Stimulated activated CD8-positive, alpha-beta memory T cell treated with anti-CD3 and anti-CD28 coated beads, Interleukin-15, amount 100 ng/mL, for 48 hours (primary cell): ENCODE measurements at regions not wholly inside any gene's neighbourhood (a gene's known extent, or its start where the extent isn't known, plus 50 kb on each side); places are given as distances from the start of the nearest gene placed in this dataset.
"Not testable (repeated sequence)": the region's sequence is repeated elsewhere in the genome, so short reads cannot be mapped to it uniquely, and the experiment has no call there.

Source experiments
- DNase-seq, 2 donors: peaks; one replicate each; pipeline ENCODE4 v3.0.0-alpha.2; 2020; ENCODE audit warnings: low read depth in 2 of 2

DNA sequence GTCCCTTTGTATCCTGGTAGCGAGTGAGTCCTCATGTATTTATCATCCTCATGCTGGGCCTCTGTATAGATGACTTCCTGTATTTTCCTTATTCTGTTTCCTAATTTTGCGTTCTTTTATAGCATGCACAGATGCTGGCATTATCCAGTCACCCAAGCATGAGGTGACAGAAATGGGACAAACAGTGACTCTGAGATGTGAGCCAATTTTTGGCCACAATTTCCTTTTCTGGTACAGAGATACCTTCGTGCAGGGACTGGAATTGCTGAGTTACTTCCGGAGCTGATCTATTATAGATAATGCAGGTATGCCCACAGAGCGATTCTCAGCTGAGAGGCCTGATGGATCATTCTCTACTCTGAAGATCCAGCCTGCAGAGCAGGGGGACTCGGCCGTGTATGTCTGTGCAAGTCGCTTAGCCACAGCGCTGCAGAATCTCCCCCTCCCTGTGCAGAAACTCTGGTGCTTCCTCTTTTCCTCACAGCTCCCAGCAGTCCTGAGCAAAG, 183.1 kb upstream of the PRSS58 start:
- DNase-seq, result no peak

DNA sequence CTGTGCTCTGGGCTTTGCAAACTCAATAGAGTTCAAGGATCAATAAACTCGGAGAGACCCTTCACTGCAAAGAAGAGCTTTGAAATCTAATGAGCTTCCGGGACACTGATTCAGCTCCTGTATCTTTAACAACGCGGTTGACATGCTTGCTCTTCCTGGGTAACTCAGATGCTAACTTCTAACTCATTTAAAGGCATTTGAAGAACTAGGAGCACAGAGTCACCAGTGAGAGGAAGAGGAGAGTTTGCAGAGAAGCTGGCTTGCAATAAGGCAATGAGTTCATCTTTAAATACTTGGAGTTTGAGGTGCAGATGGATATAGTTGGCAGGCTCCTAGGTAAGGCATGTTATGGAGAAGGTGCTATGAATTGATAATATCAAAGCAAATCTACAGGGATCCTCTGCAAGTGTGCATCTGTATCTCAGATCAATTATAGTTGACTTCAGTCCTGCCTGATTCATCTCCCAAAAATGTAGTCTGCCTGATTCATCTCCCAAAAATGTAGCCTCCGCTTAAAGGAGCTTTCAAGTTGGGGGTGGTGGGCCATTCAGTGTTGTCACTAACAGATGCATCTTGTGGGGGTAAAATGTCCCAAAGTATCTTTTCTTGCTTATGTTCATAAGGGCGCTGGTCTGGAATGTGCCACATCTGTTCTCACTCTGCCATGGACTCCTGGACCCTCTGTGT, 182.5 kb upstream of the PRSS58 start:
- no peak for DNase-seq

DNA sequence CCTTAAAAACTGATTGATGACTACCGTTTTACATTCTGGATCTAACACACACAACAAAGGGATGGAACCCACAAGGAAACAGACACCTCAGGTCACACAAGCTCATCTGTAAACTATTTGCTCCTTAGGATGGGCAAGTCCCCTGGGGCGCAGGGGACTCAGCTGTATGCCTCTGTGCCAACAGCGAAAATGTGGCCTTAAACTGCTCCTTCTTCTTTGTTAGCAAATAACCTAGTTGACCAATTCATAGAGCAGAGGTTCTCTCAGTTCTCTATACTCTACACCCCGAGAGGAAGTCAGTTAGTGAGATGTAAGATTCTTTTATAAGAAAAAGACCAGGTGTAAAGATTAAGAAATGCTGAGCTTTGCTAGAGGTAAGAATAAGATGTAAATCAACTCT, 181.9 kb upstream of the PRSS58 start:
- no peak for DNase-seq

DNA sequence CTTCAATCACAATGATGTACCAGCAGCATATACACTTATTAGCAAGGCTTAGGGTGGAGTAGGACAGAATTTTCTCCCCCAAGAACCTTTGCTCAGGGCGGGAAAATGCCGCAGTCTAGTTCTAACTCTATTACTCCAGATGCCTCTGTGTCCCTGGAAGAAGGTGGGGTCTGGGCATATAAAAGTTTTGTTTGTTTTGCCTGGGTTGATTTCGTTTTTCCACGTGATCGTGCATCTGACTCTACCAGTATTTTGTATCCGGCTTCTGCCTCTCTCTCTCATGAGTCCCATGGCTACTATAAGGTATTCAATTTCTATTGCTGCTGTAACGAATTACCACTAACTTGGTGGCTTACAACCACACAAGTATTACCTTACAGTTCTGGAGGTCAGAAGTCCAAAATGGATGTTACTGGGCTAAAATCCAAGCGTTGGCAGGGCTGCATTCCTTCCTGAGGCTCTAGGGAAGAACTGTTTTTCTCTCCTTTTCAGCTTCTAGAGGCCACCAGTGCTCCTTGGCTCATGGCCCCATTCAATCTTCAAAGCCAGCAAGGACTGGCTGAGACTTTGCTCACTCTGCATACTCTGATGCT, 181.2 kb upstream of the PRSS58 start:
- DNase-seq, result no peak

DNA sequence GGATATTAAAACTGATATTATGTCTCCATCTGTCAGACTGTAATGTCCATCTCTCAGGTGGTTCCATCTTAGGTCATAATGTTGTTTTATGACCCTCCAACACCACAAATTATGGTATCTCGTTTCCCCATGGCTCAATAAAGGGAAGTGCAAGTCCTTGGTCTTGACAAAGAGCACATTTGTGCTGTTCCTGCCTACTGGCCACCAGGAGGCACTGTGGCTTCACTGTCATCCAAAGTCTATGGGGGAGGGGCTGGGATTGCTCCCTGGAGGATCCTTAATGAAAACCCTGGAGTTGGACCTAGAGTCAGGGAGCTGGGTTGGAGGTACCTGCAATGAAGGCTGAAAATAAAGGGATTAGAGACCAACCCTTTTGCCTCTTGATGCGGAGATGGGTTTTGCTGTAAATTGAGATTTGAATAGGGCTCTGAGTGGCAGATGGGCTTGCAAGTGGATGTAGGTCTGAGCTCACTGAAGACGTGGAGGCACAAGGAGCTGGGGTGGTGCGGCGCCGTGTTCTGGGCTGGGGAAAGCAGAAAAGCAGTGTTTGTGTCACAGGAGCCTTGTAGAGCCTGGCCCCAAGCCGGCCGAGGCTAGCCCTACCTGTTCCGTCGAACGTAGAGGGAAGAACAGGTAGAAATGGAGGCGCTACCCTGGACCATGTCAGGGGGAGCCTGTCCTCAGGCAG, 180.5 kb upstream of the PRSS58 start:
- DNase-seq, result no peak

DNA sequence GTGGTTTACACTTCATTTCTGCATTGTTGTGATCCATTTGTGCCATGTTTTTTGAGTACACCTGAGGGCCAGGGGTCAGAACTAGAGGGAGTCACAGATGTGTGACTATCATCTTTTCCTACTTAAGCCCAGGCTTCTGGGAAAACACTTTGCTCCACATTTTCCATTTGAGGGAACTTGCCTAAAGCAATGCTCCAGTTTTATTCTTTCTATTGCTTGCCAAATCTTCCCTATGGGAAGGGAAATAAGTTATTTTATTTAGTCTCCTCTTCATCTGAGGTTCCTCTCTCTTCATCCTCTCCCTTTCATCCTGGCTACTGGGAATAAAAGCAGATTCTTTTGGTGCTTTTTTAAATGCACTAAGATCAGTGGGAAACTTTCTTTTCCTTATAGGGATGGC, 179.9 kb upstream of the PRSS58 start:
- no peak for DNase-seq

DNA sequence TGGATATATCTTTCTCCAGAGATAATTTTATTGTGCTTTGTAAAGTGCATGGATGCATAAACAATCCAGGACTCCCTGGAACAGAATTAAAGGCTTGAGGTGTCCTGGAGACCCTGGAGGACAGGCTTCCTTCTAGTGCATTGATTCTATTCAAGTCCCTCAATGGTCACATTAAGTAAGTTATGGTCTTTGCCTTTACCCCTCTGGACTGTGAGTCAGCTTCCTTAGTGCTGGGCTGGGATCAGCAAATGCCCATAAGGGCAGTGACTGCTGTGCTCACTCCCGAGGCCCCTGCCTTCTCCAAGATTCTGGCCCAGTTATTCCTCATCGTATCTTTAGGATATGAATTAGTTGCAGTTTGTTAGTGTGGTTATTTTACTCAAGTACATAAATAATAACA, 178.7 kb upstream of the PRSS58 start:
- no peak for DNase-seq

DNA sequence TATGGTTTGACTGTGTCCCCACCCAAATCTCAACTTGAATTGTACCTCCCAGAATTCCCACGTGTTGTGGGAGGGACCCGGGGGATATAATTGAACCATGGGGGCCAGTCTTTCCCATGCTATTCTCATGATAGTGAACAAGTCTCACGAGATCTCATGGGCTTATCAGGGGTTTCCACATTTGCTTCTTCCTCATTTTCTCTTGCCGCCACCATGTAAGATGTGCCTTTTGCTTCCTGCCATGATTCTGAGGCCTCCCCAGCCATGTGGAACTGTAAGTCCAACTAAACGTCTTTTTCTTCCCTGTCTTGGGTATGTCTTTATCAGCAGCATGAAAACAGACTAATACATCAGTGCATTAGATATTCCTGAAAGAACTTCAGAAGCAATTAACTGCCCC, 177.7 kb upstream of the PRSS58 start:
- not testable (repeated sequence) for DNase-seq

DNA sequence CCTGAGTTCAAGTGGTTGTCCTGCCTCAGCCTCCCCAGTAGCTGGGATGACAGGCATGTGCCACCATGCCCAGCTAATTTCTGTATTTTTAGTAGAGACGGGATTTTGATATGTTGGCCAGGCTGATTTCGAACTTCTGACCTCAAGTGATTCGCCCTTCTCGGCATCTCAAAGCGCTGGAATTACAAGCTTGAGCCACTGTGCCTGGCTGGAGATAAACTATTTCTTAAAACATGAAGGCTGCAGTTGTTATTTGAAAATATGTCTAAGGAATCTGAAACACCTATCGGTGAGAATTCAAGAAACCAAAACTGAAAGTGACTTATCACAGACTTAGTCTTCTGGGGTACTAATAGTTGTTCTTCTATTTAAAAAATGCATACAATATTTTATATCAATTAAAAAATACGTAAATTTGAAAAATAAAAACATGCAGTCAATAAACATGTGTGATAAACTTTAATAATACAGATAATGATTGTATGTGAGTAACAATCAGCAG, 176.9 kb upstream of the PRSS58 start:
- DNase-seq, result no peak

DNA sequence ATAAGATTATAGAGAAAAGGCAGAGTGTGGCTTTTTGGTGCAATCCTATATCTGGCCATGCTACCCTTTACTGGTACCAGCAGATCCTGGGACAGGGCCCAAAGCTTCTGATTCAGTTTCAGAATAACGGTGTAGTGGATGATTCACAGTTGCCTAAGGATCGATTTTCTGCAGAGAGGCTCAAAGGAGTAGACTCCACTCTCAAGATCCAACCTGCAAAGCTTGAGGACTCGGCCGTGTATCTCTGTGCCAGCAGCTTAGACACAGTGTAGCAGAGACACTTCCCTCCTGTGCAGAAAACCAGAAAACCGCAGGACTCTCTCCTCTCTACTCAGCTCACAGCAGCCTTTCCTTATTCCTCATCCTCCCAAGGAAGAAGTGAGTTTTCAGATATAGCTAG, 176.3 kb upstream of the PRSS58 start:
- not testable (repeated sequence) for DNase-seq

DNA sequence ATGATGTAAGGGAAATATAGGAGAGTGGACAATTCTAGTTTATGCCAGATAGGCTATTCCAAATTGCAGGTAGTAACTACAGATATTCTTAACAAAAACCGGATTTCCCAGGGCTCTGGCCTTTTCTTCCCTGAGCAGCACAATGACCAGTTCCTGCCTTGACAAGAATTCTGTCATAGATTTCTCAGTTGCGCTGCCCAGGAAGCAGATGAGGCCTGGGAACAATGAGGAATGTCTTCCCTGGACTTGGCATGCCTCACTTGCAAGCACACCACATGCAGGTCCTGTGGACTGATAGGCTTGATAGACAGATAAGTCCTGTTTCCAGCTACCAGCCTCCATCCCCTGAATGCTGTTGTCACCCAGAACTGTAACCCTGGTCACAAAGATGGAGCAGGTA, 174.5 kb upstream of the PRSS58 start:
- no peak for DNase-seq

DNA sequence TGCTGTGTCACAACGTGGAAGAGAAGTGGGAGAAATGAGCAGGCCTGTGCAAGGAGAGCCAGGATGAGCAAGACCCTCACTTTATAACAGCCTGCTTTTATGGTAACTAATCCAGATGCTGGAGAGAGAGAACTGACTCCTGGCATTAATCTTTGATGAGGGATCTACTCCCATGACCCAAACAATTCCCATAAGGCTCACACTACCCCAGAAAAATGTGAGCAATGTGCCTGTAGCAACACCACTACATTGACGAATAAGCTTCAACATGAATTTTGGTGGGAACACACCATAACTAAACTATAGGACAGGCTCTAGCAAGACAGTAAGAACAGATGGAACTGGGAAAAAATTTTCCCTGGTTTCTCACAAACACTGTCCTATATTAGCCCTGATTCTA, 173.6 kb upstream of the PRSS58 start:
- no peak for DNase-seq

DNA sequence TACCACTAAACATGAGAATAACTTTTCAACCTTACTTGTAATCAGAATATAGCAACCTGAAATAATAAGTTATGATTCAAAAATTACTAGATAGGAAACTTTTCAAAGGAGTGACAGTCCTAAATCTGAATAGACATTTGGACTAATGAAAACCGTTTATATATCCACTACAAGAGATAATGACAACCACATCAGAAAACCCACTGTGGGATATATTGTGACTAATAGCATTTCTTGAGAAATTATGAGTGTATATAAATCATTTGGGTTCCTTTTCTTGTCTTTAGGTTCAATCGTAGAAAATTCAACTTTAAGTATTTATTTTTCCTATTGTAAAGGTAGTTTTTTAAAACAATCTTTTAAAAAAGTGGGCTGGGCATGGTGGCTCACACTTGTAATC, 170.2 kb upstream of the PRSS58 start:
- no peak for DNase-seq

DNA sequence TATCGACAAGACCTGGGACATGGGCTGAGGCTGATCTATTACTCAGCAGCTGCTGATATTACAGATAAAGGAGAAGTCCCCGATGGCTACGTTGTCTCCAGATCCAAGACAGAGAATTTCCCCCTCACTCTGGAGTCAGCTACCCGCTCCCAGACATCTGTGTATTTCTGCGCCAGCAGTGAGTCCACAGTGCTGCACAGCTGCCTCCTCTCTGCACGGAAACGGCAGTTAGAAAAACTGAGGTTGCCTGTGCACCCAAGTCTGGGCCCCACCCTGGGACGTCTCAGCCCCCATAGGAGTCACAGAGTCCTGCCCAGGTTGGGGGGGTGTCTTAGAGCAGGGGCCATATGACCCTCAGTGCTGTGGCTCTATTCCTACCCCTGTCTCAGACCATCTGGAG, 167.4 kb upstream of the PRSS58 start:
- no peak for DNase-seq

DNA sequence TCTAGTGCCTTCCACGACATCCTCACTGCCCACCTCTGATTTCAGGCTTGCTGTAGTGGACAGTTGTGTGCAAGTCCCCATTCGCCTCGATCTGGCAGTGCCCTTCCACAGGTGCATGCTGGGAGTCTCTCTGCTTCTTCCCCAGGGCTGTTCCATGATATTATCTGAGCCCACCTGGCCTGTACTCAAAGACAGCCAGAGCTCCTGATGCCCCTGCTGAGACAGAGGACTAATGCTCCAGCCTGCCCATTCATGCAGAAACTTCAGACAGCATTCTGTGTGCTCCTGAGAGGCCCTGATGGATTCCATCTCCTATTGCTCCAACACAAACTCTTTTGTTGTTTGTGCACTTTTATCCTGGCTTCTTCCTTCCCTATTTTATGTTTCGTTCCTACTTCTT, 164.8 kb upstream of the PRSS58 start:
- no peak for DNase-seq

DNA sequence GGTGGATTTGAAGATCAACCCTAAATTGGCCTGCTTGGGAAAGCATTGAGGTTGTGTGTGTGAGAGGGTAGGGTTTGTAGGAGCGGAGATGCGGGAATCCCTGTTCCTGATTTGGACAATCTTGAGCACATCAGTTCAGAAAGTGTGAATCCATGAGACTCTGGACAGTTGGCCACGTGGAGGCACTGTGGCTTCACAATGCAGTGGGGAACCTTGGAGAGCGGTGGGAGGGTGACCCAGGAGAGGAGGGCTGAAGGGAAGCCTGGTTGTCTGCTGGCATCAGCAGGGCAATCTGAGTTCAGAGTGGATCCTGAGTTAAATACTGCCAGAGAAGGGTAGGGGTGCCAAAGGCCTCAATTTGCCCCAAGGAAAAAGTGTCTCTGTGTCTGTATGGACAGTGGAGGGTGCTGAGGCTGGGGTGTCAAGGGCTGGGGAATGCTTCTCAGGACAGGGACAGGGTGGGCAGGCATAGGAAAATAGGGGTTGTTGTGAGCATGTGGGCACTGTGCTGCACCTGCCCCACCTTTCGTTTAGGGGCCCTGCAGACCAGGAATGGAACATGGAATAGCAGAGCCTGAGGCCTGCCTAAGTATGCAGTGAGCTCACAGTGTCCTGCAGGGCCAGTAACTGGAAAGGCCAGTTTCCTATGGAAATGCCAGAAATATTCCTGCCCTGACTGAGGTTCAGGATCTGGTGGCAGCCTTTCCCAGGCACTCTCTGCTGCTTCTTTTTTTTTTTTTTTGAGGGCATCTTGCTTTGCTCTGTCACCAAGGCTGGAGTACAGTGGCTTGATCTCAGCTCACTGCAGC, 162.9 kb upstream of the PRSS58 start:
- DNase-seq, result no peak

DNA sequence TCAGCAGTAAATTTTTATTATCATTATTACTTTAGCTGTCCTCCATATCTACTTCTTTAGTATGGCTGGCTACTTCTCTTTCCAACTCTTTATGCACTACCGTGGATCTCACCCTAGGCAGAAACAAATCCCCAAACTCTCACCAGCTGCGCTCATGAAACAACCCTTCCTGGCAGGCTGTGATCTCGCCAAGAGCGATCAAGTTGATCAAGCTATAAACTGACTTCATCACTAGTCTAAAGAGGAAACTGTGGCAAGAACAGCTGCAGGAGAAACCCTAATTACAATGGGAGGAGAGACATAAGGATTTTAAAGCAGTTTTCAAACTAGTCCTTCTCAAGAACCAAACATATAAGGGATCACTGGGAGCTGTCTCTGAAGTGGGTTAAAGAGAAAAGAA, 160.5 kb upstream of the PRSS58 start:
- no peak for DNase-seq

DNA sequence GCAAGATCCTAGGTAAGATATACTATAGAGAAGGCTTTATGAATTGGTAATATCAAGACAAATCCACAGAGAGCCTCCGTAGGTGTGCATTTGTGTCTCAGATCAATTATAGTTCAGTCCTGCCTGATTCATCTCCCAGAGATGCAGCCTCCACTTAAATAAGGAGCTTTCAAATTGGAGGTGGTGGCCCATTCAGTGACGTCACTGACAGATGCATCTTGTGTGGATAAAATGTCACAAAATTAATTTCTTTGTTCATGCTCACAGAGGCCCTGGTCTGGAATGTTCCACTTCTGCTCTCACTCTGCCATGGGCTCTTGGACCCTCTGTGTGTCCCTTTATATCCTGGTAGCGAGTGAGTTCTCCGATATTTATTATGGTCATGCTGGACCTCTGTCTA, 157.1 kb upstream of the PRSS58 start:
- DNase-seq, result no peak

DNA sequence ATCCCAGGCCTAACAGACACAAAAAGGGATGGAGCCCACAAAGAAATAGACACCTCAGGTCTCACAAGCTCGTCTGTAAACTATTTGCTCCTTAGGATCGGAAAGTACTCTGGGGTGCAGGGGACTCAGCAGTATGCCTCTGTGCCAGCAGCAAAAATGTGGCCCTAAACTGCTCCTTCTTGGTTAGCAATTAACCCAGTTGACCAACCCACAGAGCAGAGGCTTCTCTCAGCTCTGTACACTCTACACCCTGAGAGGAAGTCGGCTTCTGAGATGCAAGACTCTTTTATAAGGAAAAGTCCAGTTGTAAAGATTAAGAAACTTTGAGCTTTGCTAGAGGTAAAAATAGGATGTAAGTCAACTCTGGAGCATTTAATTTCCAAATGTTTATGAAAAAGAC, 156.3 kb upstream of the PRSS58 start:
- no peak for DNase-seq

DNA sequence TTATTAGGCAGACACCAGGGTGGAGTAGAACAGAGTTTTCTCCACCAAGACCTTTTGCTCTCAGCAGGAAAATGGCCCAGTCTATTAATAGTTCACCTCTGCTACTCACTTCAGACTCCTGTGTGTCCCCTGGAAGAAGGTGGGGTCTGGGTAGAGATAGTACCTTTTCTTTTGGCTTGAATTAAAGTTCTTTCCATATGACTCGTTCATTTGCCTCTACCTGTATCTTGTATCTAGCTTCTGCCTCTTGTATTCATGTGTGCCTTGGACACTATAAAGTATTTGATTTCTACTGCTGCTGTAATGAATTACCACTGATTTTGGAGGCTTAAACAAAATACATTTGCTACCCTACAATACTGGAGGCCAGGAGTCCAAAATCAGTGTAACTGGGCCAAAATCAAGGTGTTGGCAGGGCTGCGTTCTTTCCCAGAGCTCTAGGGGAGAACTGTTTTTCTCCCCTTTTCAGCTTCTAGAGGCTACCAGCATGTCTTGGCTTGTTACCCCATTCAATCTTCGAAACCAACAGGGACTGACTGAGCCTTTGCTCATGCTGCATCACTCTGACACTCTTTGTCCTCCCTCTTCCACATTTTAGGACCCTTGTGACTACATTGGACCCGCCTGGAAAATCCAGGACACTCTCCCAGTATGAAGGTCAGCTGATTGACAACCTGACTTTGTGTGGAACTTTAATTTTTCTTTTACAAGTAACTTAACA, 155.6 kb upstream of the PRSS58 start:
- no peak for DNase-seq

DNA sequence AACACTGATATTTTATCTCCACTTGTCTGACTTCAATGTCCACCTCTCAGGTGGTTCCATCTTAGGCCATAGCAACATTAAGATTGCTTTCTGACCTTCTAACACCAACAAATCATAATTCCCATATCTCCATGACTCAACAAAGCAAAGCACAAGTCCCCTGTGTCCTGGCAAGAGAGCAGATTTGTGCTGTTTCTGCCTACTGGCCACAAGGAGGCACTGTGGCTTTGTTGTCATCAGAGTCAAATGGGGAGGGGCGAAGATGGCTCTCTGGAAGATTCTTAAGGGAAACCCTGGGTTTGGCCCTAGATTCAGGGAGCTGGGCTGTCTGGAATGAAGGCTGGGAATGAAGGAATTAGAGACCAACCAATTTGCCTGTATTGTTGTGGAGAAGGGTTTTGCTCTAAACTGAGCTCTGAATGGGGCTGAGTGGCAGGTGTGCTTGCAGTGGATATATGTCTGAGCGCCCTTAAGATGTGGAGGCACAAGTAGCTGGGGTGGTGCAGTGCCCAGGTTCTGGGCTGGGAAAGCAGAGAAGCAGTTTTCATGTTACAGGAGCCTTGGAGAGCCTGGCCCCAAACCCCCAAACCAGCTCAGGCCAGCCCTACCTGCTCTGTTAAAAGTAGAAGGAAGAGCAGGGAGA, 154.8 kb upstream of the PRSS58 start:
- DNase-seq, result no peak
